T-helper 2 cell (primary cell): ENCODE measurements at regions not wholly inside any gene's neighbourhood (a gene's known extent, or its start where the extent isn't known, plus 50 kb on each side); places are given as distances from the start of the nearest gene placed in this dataset.
"Not testable (repeated sequence)": the region's sequence is repeated elsewhere in the genome, so short reads cannot be mapped to it uniquely, and the experiment has no call there.

Experiments used
- DNase-seq, 5 experiments: peaks; one replicate each; pipeline versions ENCODE4 v3.0.0 to v3.0.0-alpha.2; 2012 to 2022

GRCh38 chr4:3586596-3586995 lies 54.4 kb upstream of the LRPAP1 start:
- not testable (repeated sequence) for DNase-seq

- not testable (repeated sequence) for DNase-seq
These were observed 53.3 kb upstream of the LRPAP1 start for GRCh38 chr4:3585567-3585966.

- DNase-seq = no peak
These were observed 49.9 kb upstream of the LRPAP1 start for GRCh38 chr4:3582091-3582475.
